ENCODE measurements at regions not wholly inside any gene's neighbourhood (a gene's known extent, or its start where the extent isn't known, plus 50 kb on each side); places are given as distances from the start of the nearest gene placed in this dataset.

DNA sequence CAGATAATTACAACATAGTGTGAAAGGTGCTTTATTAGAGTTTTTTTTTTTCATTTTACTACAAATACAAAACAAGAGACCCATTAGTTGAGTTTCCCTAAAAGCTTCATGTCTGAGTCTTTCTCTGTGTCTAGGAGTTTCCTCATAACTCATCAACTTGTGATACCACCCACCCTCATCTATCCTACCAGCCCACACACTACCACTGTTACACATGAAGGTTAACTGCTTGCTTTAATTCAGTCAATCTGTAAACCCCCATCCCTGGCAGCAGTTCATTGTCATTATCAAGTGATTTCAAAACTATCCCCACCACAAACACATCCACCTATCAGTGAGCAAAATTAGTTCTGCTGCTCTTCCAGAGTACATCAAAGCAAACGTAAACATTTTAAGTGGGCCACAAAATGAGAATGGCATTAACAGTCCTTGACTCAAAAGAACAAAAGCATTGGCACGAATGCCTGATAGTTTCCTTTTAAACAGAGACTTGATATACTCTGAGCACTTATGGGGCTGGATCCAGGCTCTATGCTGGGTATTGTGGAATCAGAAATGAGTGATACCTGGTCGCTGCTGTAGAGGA, 331.6 kb upstream of the FAM241A start (continued):
- TF ChIP-seq THAP12 (CRISPR knock-in tag; IDR thresholded peaks at IDR 0.05) (no peak), KLF10 (CRISPR knock-in tag; IDR thresholded peaks at IDR 0.05) (no peak), ZNF830 (CRISPR knock-in tag; IDR thresholded peaks at IDR 0.05) (no peak)

GRCh38 chr4:111814961-111815360, 330.3 kb upstream of the FAM241A start:
- Histone ChIP-seq H3K4me3 (no peak overlapping the region), H4K20me1 (replicated peaks; ENCODE audit: control insufficient read depth, insufficient read depth, low read length) (no peaks in the 10 kb centered on the region), H3K4me1 (replicated peaks in 1 of 2; ENCODE audit: control insufficient read depth in 2 of 2, insufficient read depth in 2 of 2, low read length in 2 of 2) (no peaks in the 10 kb centered on the region), H3K9ac (ENCODE audit: insufficient read depth in 1 of 2, low read depth in 2 of 2, low read length in 2 of 2) (no peak overlapping the region), H3K9me3 (replicated peaks; ENCODE audit: control insufficient read depth, insufficient read depth, low read depth, low read length) (no peaks in the 10 kb centered on the region; the same call in none of the 2 replicates), H2AFZ (ENCODE audit: low read depth, low read length) (no peak overlapping the region), H3K36me3 (ENCODE audit: control insufficient read depth, insufficient read depth, low read length) (no peaks in the 10 kb centered on the region), H3K4me2 (ENCODE audit: insufficient read depth, low read length) (no peak overlapping the region), H3K9me1 (ENCODE audit: control insufficient read depth, insufficient read depth, low read length) (no peaks in the 10 kb centered on the region), H3K27ac (ENCODE audit: extremely low read depth, low read depth, low read length) (no peak overlapping the region), H3K27me3 (ENCODE audit: control insufficient read depth in 2 of 2, insufficient read depth in 2 of 2, low read length in 2 of 2) (no peaks in the 10 kb centered on the region), H3K79me2 (ENCODE audit: control insufficient read depth, insufficient read depth, low read length) (no peaks in the 10 kb centered on the region)
- no peak for ATAC-seq
- intact Hi-C loops (cut with micrococcal nuclease): no loop called here
- no peak for TF ChIP-seq CLOCK (CRISPR knock-in tag; IDR thresholded peaks at IDR 0.05; ENCODE audit: borderline replicate concordance)
- TF ChIP-seq ZNF324 (CRISPR knock-in tag; IDR thresholded peaks at IDR 0.05): no peak
- no peak for TF ChIP-seq CHCHD3 (CRISPR knock-in tag; IDR thresholded peaks at IDR 0.05)
- no peak for TF ChIP-seq EGR1 (conservative IDR thresholded peaks at IDR 0.05)
- TF ChIP-seq HINFP (tag; conservative IDR thresholded peaks at IDR 0.05; ENCODE audit: low read depth): no peak
- no peak for TF ChIP-seq USF2 (CRISPR knock-in tag; IDR thresholded peaks at IDR 0.05)
- CTCF ChIA-PET (ENCODE audit: low intra/inter-chr PET ratio): no interaction called here
- POLR2A ChIA-PET: no interaction called here
- no TSS peak for BruUV-seq (replicated peaks)
- FAIRE-seq: no peak
- 0% methylated on average over 6 of the region's 6 CpGs for WGBS (ENCODE audit: insufficient coverage, low coverage, missing lambda C conversion rate)
- DNase-seq (ENCODE audit: extremely low read depth in 1 of 4, low spot score in 3 of 4): no peak
- in situ Hi-C loops (cut with MboI): no loop called here
